ENCODE measurements at regions not wholly inside any gene's neighbourhood (a gene's known extent, or its start where the extent isn't known, plus 50 kb on each side); places are given as distances from the start of the nearest gene placed in this dataset.

- DNase-seq, result no peak
- CTCF ChIA-PET, result interaction anchor here (0.7 kb wide), 1 partner anchor 177 kb away, joined by 5 read pairs; no protein-coding TSS in a partner anchor
- Mint-ChIP-seq H3K4me1 (ENCODE audit: low read depth) (no peaks in the 10 kb centered on the region), H3K27me3 (ENCODE audit: low read depth) (peaks cover 10% of the 10 kb centered on the region), H3K36me3 (ENCODE audit: low read depth) (no peaks in the 10 kb centered on the region), H3K27ac (no peak overlapping the region), H3K4me3 (no peak overlapping the region), H3K9me3 (peaks cover 3% of the 10 kb centered on the region)
- intact Hi-C loops (cut with micrococcal nuclease), result no loop called here
Measured at GRCh38 chr5:128671943-128672342, 133.9 kb upstream of the FBN2 start.

GRCh38 chr5:128673000-128673399, 135.0 kb upstream of the FBN2 start:
- Mint-ChIP-seq H3K4me3 (no peak overlapping the region), H3K9me3 (peaks cover 4% of the 10 kb centered on the region), H3K27ac (no peak overlapping the region), H3K27me3 (ENCODE audit: low read depth) (peaks cover 11% of the 10 kb centered on the region), H3K36me3 (ENCODE audit: low read depth) (no peaks in the 10 kb centered on the region), H3K4me1 (ENCODE audit: low read depth) (no peaks in the 10 kb centered on the region)
- CTCF ChIA-PET, result no interaction called here
- intact Hi-C loops (cut with micrococcal nuclease), result no loop called here
- DNase-seq, result no peak

GRCh38 chr5:128673411-128673957, 135.4 kb upstream of the FBN2 start:
- Mint-ChIP-seq H3K9me3 (peaks cover 4% of the 10 kb centered on the region), H3K4me3 (no peak overlapping the region), H3K27ac (no peak overlapping the region), H3K4me1 (ENCODE audit: low read depth) (no peaks in the 10 kb centered on the region), H3K36me3 (ENCODE audit: low read depth) (no peaks in the 10 kb centered on the region), H3K27me3 (ENCODE audit: low read depth) (peaks cover 11% of the 10 kb centered on the region)
- CTCF ChIA-PET, result interaction anchor here (1.6 kb wide), 1 partner anchor 465 kb away, joined by 4 read pairs; no protein-coding TSS in a partner anchor
- DNase-seq, result no peak
- intact Hi-C loops (cut with micrococcal nuclease), result no loop called here

- peaks cover 12% of the 10 kb centered on the region for H3K27me3 Mint-ChIP-seq (ENCODE audit: low read depth)
- intact Hi-C loops (cut with micrococcal nuclease), result loop anchor here (2.0 kb wide), 1 partner anchor 1109 kb away; no protein-coding TSS in a partner anchor
- H3K9me3 Mint-ChIP-seq, result peaks cover 4% of the 10 kb centered on the region
- DNase-seq, result no peak
- H3K4me3 Mint-ChIP-seq, result no peak overlapping the region
- CTCF ChIA-PET, result interaction anchor here (0.8 to 1.6 kb wide), 3 partner anchors 110 to 466 kb away, joined by 3 to 4 read pairs (median 4); no protein-coding TSS in a partner anchor
- no peak overlapping the region for H3K27ac Mint-ChIP-seq
- no peaks in the 10 kb centered on the region for H3K4me1 Mint-ChIP-seq (ENCODE audit: low read depth)
- no peaks in the 10 kb centered on the region for H3K36me3 Mint-ChIP-seq (ENCODE audit: low read depth)
Measured at GRCh38 chr5:128673970-128674369, 135.9 kb upstream of the FBN2 start.

- Mint-ChIP-seq H3K27ac (no peak overlapping the region), H3K36me3 (ENCODE audit: low read depth) (no peaks in the 10 kb centered on the region), H3K4me3 (no peak overlapping the region), H3K27me3 (ENCODE audit: low read depth) (peaks cover 13% of the 10 kb centered on the region), H3K9me3 (peaks cover 4% of the 10 kb centered on the region), H3K4me1 (ENCODE audit: low read depth) (no peaks in the 10 kb centered on the region)
- CTCF ChIA-PET, result interaction anchor here (0.8 to 1.6 kb wide), 6 partner anchors 14 to 466 kb away, joined by 3 to 4 read pairs (median 3); no protein-coding TSS in a partner anchor
- DNase-seq, result peak; percentile 62
- intact Hi-C loops (cut with micrococcal nuclease), result loop anchor here (1.0 to 2.0 kb wide), 2 partner anchors 462 to 1110 kb away; no protein-coding TSS in a partner anchor
Measured at GRCh38 chr5:128674837-128675446, 136.9 kb upstream of the FBN2 start.

GRCh38 chr5:128681096-128681495, 143.1 kb upstream of the FBN2 start:
- Mint-ChIP-seq H3K27me3 (ENCODE audit: low read depth) (peaks cover 6% of the 10 kb centered on the region), H3K27ac (no peak overlapping the region), H3K4me3 (no peak overlapping the region), H3K36me3 (ENCODE audit: low read depth) (no peaks in the 10 kb centered on the region), H3K4me1 (ENCODE audit: low read depth) (no peaks in the 10 kb centered on the region), H3K9me3 (peaks cover 5% of the 10 kb centered on the region)
- intact Hi-C loops (cut with micrococcal nuclease), result no loop called here
- CTCF ChIA-PET, result no interaction called here
- DNase-seq, result no peak

- H3K27ac Mint-ChIP-seq, result no peak overlapping the region
Measured at GRCh38 chr5:128681764-128682592, 143.9 kb upstream of the FBN2 start.

GRCh38 chr5:128682669-128683068, 144.6 kb upstream of the FBN2 start:
- Mint-ChIP-seq H3K27ac (no peak overlapping the region), H3K4me1 (ENCODE audit: low read depth) (no peaks in the 10 kb centered on the region), H3K4me3 (no peak overlapping the region), H3K9me3 (peaks cover 1% of the 10 kb centered on the region), H3K36me3 (ENCODE audit: low read depth) (no peaks in the 10 kb centered on the region), H3K27me3 (ENCODE audit: low read depth) (peaks cover 2% of the 10 kb centered on the region)
- DNase-seq, result no peak
- CTCF ChIA-PET, result no interaction called here
- intact Hi-C loops (cut with micrococcal nuclease), result no loop called here

More at GRCh38 chr5:128681764-128682592, 143.9 kb upstream of the FBN2 start:
- H3K36me3 Mint-ChIP-seq (ENCODE audit: low read depth), result no peaks in the 10 kb centered on the region
- H3K27me3 Mint-ChIP-seq (ENCODE audit: low read depth), result peaks cover 2% of the 10 kb centered on the region
- peaks cover 2% of the 10 kb centered on the region for H3K9me3 Mint-ChIP-seq
- H3K4me1 Mint-ChIP-seq (ENCODE audit: low read depth), result no peaks in the 10 kb centered on the region
- CTCF ChIA-PET, result no interaction called here
- DNase-seq, result no peak
- intact Hi-C loops (cut with micrococcal nuclease), result no loop called here
- no peak overlapping the region for H3K4me3 Mint-ChIP-seq

- no peak for DNase-seq
- CTCF ChIA-PET, result no interaction called here
- Mint-ChIP-seq H3K27ac (no peak overlapping the region), H3K36me3 (ENCODE audit: low read depth) (no peaks in the 10 kb centered on the region), H3K27me3 (ENCODE audit: low read depth) (no peaks in the 10 kb centered on the region), H3K9me3 (peaks cover 1% of the 10 kb centered on the region), H3K4me3 (no peak overlapping the region), H3K4me1 (ENCODE audit: low read depth) (no peaks in the 10 kb centered on the region)
- intact Hi-C loops (cut with micrococcal nuclease), result no loop called here
Measured at GRCh38 chr5:128684961-128685360, 146.9 kb upstream of the FBN2 start.

GRCh38 chr5:128687930-128688329, 149.9 kb upstream of the FBN2 start:
- Mint-ChIP-seq H3K4me3 (no peak overlapping the region), H3K4me1 (ENCODE audit: low read depth) (no peaks in the 10 kb centered on the region), H3K36me3 (ENCODE audit: low read depth) (no peaks in the 10 kb centered on the region), H3K27ac (no peak overlapping the region), H3K27me3 (ENCODE audit: low read depth) (no peaks in the 10 kb centered on the region), H3K9me3 (no peaks in the 10 kb centered on the region)
- CTCF ChIA-PET, result no interaction called here
- DNase-seq, result no peak
- intact Hi-C loops (cut with micrococcal nuclease), result no loop called here

GRCh38 chr5:128693764-128694163, 155.7 kb upstream of the FBN2 start:
- Mint-ChIP-seq H3K4me3 (no peak overlapping the region), H3K36me3 (ENCODE audit: low read depth) (no peaks in the 10 kb centered on the region), H3K27me3 (ENCODE audit: low read depth) (no peaks in the 10 kb centered on the region), H3K4me1 (ENCODE audit: low read depth) (no peaks in the 10 kb centered on the region), H3K9me3 (no peaks in the 10 kb centered on the region), H3K27ac (no peak overlapping the region)
- intact Hi-C loops (cut with micrococcal nuclease), result no loop called here
- CTCF ChIA-PET, result no interaction called here
- DNase-seq, result no peak

- Mint-ChIP-seq H3K27me3 (ENCODE audit: low read depth) (no peaks in the 10 kb centered on the region), H3K36me3 (ENCODE audit: low read depth) (no peaks in the 10 kb centered on the region), H3K4me1 (ENCODE audit: low read depth) (no peaks in the 10 kb centered on the region), H3K4me3 (no peak overlapping the region), H3K27ac (no peak overlapping the region), H3K9me3 (no peaks in the 10 kb centered on the region)
- CTCF ChIA-PET, result interaction anchor here (0.7 kb wide), 1 partner anchor 369 kb away, joined by 3 read pairs; no protein-coding TSS in a partner anchor
- intact Hi-C loops (cut with micrococcal nuclease), result no loop called here
- no peak for DNase-seq
Measured at GRCh38 chr5:128695791-128696530, 157.9 kb upstream of the FBN2 start.
